ENCODE measurements at regions not wholly inside any gene's neighbourhood (a gene's known extent, or its start where the extent isn't known, plus 50 kb on each side); places are given as distances from the start of the nearest gene placed in this dataset.

- no peak for TF ChIP-seq GABPA (IDR thresholded peaks at IDR 0.05; ENCODE audit: borderline replicate concordance, insufficient read depth, low read length)
- TF ChIP-seq CTCF (IDR thresholded peaks at IDR 0.05; ENCODE audit: control extremely low read depth in 1 of 3, insufficient read depth in 1 of 3, low read depth in 1 of 3, low read length in 3 of 3) = no peak
- no peak for TF ChIP-seq CHD2 (IDR thresholded peaks at IDR 0.05; ENCODE audit: low read length)
- TF ChIP-seq NRF1 (IDR thresholded peaks at IDR 0.05; ENCODE audit: low read depth, low read length) = no peak
- TF ChIP-seq POLR2AphosphoS5 (IDR thresholded peaks at IDR 0.05; ENCODE audit: low read depth, low read length) = no peak
- TF ChIP-seq EZH2 (IDR thresholded peaks at IDR 0.05; ENCODE audit: low read depth, low read length, severe bottlenecking) = no peak
- TF ChIP-seq EP300 (IDR thresholded peaks at IDR 0.05; ENCODE audit: borderline replicate concordance in 1 of 2, low read depth in 2 of 2, low read length in 2 of 2) = no peak
- TF ChIP-seq CEBPB (IDR thresholded peaks at IDR 0.05; ENCODE audit: low read depth, low read length) = no peak
- TF ChIP-seq JUND (IDR thresholded peaks at IDR 0.05; ENCODE audit: low read length) = no peak
- TF ChIP-seq SP2 (IDR thresholded peaks at IDR 0.05; ENCODE audit: low read length) = no peak
- no peak for TF ChIP-seq MAFK (IDR thresholded peaks at IDR 0.05; ENCODE audit: low read depth, low read length)
These were observed 338.9 kb downstream of the GADD45G start for GRCh38 chr9:89943728-89944127.

Measured in H1 (cell line).